Choroid plexus epithelial cell (primary cell): ENCODE measurements at regions not wholly inside any gene's neighbourhood (a gene's known extent, or its start where the extent isn't known, plus 50 kb on each side); places are given as distances from the start of the nearest gene placed in this dataset.
"Not testable (repeated sequence)": the region's sequence is repeated elsewhere in the genome, so short reads cannot be mapped to it uniquely, and the experiment has no call there.

Source experiments
- DNase-seq: peaks from one replicate; pipeline ENCODE4 v3.0.0-alpha.2; 2010; ENCODE audit warnings: low read depth
- H3K4me3 ChIP-seq: 2 replicates; pipeline ENCODE4 v1.5.1; 2011; ENCODE audit warnings: low read depth, mild to moderate bottlenecking, control low read depth, low read length, moderate library complexity
- CTCF ChIP-seq: conservative IDR thresholded peaks from 2 replicates; pipeline ENCODE4 v1.5.1; 2011; ENCODE audit warnings: low read depth, mild to moderate bottlenecking, control low read depth, inconsistent platforms, low read length, moderate library complexity

- no peak for TF ChIP-seq CTCF
- DNase-seq, result no peak
- H3K4me3 ChIP-seq, result no peak overlapping the region
These were observed 112.4 kb downstream of the KBTBD2 start for GRCh38 chr7:32779167-32779566.

DNA sequence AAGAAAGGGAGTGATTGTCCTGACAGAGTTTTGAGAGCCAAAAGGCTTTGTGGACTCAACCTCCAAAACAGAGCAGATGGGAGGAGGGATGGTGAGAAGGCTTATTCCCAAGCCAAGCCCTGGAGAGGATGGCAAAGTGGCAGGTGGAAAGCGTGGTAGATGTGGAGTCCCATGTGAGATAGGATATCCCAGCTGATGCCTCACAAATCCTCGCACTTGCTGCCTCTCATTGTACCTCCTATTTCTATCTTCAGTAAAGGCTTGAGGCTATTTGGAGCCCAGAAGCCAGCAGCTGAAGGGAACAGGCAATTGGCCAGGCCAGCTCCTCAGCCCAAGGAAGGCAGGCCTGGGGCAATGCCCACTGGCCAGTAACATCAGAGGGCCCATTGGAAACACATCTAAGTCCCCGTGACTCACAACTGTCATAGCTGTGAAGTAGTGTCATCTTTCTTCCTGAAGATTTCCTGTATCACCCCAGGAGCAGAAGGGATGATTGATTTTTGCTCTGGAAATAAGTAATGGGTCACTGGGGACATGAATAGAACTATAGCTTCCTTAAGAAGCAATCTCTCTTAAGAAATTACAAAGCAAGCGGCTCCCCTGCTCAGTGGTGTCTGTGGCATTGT, 114.4 kb downstream of the KBTBD2 start:
- H3K4me3 ChIP-seq, DNase-seq: not testable (repeated sequence)

GRCh38 chr7:32776318-32776717, 115.2 kb downstream of the KBTBD2 start:
- H3K4me3 ChIP-seq, DNase-seq: not testable (repeated sequence)

DNA sequence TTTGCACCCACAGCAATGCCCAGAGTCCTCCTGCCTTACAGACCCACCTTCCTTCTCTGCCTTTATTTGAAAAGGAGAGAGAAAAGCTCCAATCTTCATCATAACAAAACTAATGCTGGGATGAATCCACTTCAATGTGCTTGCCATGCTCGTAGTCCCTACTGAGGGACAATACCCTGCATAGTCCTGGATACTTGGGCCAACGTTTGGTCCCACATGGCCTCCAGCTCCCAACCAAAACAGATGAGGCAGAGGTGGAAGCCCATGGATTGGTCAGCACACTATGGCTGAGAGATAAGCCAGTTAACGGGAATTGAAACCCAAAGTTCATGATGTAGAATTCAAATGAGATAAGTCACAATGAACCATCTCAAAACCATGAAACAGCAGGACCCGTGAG, 115.8 kb downstream of the KBTBD2 start:
- not testable (repeated sequence) for H3K4me3 ChIP-seq, DNase-seq

DNA sequence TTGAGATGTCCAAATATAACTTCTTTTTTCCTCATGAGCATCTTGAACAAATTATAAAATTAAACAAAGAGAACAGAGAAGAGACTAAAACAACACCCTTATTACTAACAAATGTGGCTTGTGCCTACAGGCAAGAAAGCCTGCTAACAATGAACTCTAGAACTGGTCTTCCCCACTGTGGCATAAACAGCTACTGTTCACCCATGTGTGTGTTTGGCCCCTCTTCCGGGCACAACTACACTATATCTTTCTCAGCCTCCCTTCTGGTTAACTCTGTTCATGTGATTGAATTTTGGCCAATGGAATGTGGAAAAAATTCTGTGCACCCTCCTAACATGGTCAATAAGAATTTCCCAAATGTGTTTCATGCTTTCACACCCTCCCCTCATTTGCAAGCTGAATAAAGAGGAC, 117.0 kb downstream of the KBTBD2 start:
- no peak for TF ChIP-seq CTCF
- no peak overlapping the region for H3K4me3 ChIP-seq
- DNase-seq, result no peak

- not testable (repeated sequence) for H3K4me3 ChIP-seq, DNase-seq
These were observed 122.6 kb downstream of the KBTBD2 start for GRCh38 chr7:32768866-32769510.

GRCh38 chr7:32768338-32768737, 123.2 kb downstream of the KBTBD2 start:
- not testable (repeated sequence) for DNase-seq, H3K4me3 ChIP-seq

DNA sequence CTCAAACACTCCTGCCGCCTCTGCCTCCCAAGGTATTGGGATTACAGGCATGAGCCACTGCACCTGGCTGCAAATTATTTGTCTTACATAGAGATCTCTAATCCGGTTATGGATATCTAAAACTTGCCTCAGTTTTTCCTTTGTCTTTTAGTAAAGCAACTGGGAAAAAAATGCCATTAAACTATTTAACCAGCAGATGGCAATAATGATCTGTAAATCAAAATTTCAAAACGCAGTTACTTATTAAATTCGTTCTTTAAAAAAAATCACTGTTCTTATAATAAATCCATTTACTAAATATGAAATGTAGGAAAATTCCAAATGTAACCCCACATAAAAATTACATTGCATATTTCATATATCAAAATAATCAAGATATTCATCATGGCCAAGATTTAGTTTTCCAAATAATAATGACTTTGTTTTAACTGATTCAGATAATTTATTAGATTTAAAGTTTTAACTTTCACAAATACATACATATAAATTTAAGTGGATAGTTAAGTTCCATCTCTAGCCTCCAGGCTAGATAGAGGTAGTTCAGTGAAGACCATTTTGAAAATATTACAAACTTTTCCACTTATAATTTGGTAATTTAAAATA, 125.8 kb downstream of the KBTBD2 start:
- TF ChIP-seq CTCF, result peak; percentile 34
- H3K4me3 ChIP-seq, result not testable (repeated sequence)
- peak; percentile 41 for DNase-seq

DNA sequence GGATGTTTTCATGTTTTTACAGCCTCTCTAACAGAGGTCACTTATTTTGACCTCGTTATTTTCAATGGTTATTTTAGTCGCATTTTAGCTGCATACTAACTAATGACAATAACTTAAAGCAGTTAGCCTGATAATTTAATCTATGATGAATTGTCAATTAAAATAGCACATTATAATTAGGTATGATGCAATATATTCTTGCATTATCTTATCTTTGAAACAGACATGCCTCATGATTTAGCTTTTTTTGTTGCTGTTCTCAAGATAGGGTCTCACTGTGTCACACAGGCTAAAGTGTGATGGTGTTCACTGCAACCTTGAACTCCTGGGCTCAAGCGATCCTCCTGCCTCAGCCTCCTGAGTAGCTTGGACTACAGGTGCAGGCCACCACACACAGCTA, 126.4 kb downstream of the KBTBD2 start:
- no peak for DNase-seq
- H3K4me3 ChIP-seq, result no peak overlapping the region
- no peak for TF ChIP-seq CTCF
